ENCODE measurements at regions not wholly inside any gene's neighbourhood (a gene's known extent, or its start where the extent isn't known, plus 50 kb on each side); places are given as distances from the start of the nearest gene placed in this dataset.
"Not testable (repeated sequence)": the region's sequence is repeated elsewhere in the genome, so short reads cannot be mapped to it uniquely, and the experiment has no call there.

- no peak for DNase-seq (ENCODE audit: low read depth)
Measured at GRCh38 chr2:224151161-224151560, 112.1 kb upstream of the SERPINE2 start.

- DNase-seq (ENCODE audit: low read depth), result not testable (repeated sequence)
Measured at GRCh38 chr2:224148058-224148457, 109.0 kb upstream of the SERPINE2 start.

GRCh38 chr2:224147174-224147573 is 108.1 kb upstream of the SERPINE2 start:
- DNase-seq (ENCODE audit: low read depth), result peak; percentile 82

GRCh38 chr2:224146356-224147160 is 107.5 kb upstream of the SERPINE2 start:
- DNase-seq (ENCODE audit: low read depth), result peak; percentile 76

- DNase-seq (ENCODE audit: low read depth), result peak; percentile 96
Measured at GRCh38 chr2:224145751-224146355, 106.8 kb upstream of the SERPINE2 start.

GRCh38 chr2:224143526-224143925 is 104.4 kb upstream of the SERPINE2 start:
- no peak for DNase-seq (ENCODE audit: low read depth)

GRCh38 chr2:224142397-224143312 is 103.6 kb upstream of the SERPINE2 start:
- DNase-seq (ENCODE audit: low read depth), result peak; percentile 92

GRCh38 chr2:224141304-224141703 is 102.2 kb upstream of the SERPINE2 start:
- DNase-seq (ENCODE audit: low read depth), result no peak

GRCh38 chr2:224137208-224137607 is 98.1 kb upstream of the SERPINE2 start:
- no peak for DNase-seq (ENCODE audit: low read depth)

GRCh38 chr2:224136396-224136795 is 97.3 kb upstream of the SERPINE2 start:
- no peak for DNase-seq (ENCODE audit: low read depth)

- no peak for DNase-seq (ENCODE audit: low read depth)
Measured at GRCh38 chr2:224135881-224136280, 96.8 kb upstream of the SERPINE2 start.

- no peak for DNase-seq (ENCODE audit: low read depth)
Measured at GRCh38 chr2:224134003-224134734, 95.1 kb upstream of the SERPINE2 start.

- no peak for DNase-seq (ENCODE audit: low read depth)
Measured at GRCh38 chr2:224133387-224133786, 94.3 kb upstream of the SERPINE2 start.

GRCh38 chr2:224127871-224128501 is 88.9 kb upstream of the SERPINE2 start:
- peak; percentile 24 for DNase-seq (ENCODE audit: low read depth)

- DNase-seq (ENCODE audit: low read depth), result no peak
Measured at GRCh38 chr2:224126440-224126839, 87.4 kb upstream of the SERPINE2 start.

GRCh38 chr2:224126003-224126402 is 86.9 kb upstream of the SERPINE2 start:
- DNase-seq (ENCODE audit: low read depth), result no peak

GRCh38 chr2:224122542-224122941 is 83.5 kb upstream of the SERPINE2 start:
- no peak for DNase-seq (ENCODE audit: low read depth)

GRCh38 chr2:224121406-224122067 is 82.5 kb upstream of the SERPINE2 start:
- no peak for DNase-seq (ENCODE audit: low read depth)

- no peak for DNase-seq (ENCODE audit: low read depth)
Measured at GRCh38 chr2:224120986-224121385, 81.9 kb upstream of the SERPINE2 start.

GRCh38 chr2:224119846-224120245 is 80.8 kb upstream of the SERPINE2 start:
- DNase-seq (ENCODE audit: low read depth), result not testable (repeated sequence)

- DNase-seq (ENCODE audit: low read depth), result peak; percentile 83
Measured at GRCh38 chr2:224114428-224114827, 75.3 kb upstream of the SERPINE2 start.
